K562 (cell line): ENCODE measurements at regions not wholly inside any gene's neighbourhood (a gene's known extent, or its start where the extent isn't known, plus 50 kb on each side); places are given as distances from the start of the nearest gene placed in this dataset.
A peak's percentile ranks its signal among the peaks of the same experiment; 100 is the strongest.

Experiments
- CHCHD3 ChIP-seq: fragments of 250-450 bp; sonication (Bioruptor Pico); IDR thresholded peaks from 2 replicates; pipeline ENCODE4 v2.1.2; 2022; ENCODE audit warnings: mild to moderate bottlenecking
- CHD1 ChIP-seq: fragments of 200-600 bp; sonication (generic); IDR thresholded peaks from one replicate; pipeline ENCODE4 v1.6.1; 2012; ENCODE audit warnings: mild to moderate bottlenecking, moderate library complexity, low read length, inconsistent platforms
- GTF2A2 ChIP-seq: IDR thresholded peaks from 2 replicates; pipeline ENCODE4 v1.6.1; 2016; ENCODE audit warnings: mild to moderate bottlenecking, missing genetic modification characterization, missing compliant biosample characterization
- HMBOX1 ChIP-seq: sonication (generic); IDR thresholded peaks from 2 replicates; pipeline ENCODE4 v1.6.1; 2016
- MCM3 ChIP-seq: fragments of 450-650 bp; IDR thresholded peaks from 2 replicates; pipeline ENCODE4 v1.6.1; 2016
- NFIC ChIP-seq: fragments of 450-650 bp; IDR thresholded peaks from 2 replicates; pipeline ENCODE4 v1.6.1; 2017; ENCODE audit warnings: mild to moderate bottlenecking, inconsistent platforms
- NR2C2 ChIP-seq, 2 experiments: fragments of 200-800 bp in 1 of 2; sonication (Bioruptor generic) in 1 of 2; sonication (generic) in 1 of 2; formaldehyde crosslinking in 1 of 2; IDR thresholded peaks; 2 replicates each; pipeline versions ENCODE4 v1.6.1 to v1.8.0; 2016 to 2022; ENCODE audit warnings: mild to moderate bottlenecking in 1 of 2, missing compliant biosample characterization in 1 of 2, missing genetic modification characterization in 1 of 2, missing genetic modification reagents in 1 of 2
- RBBP5 ChIP-seq: fragments of 200-600 bp; sonication (generic); IDR thresholded peaks from 2 replicates; pipeline ENCODE4 v1.6.1; 2012; ENCODE audit warnings: borderline replicate concordance, mild to moderate bottlenecking, low read length, control low read depth, inconsistent platforms; ENCODE audit not compliant: insufficient read depth, poor library complexity, severe bottlenecking
- STAT5A ChIP-seq: IDR thresholded peaks from 2 replicates; pipeline ENCODE4 v1.6.1; 2012; ENCODE audit warnings: low read length, inconsistent platforms, borderline replicate concordance
- THRB ChIP-seq: fragments of 450-650 bp; formaldehyde crosslinking; conservative IDR thresholded peaks from 2 replicates; pipeline ENCODE4 v1.4.0; 2022; ENCODE audit warnings: mild to moderate bottlenecking, missing genetic modification characterization
- U2AF1 ChIP-seq: fragments of 200-400 bp; formaldehyde crosslinking; optimal IDR thresholded peaks from 2 replicates; pipeline ENCODE3; 2017; ENCODE audit warnings: mild to moderate bottlenecking, low read depth, low read length, moderate library complexity
- ZFX ChIP-seq: sonication (generic); formaldehyde crosslinking; IDR thresholded peaks from 2 replicates; pipeline ENCODE4 v1.8.0; 2022; ENCODE audit warnings: mild to moderate bottlenecking, missing genetic modification reagents, moderate library complexity
- ZNF133 ChIP-seq: fragments of 250-450 bp; sonication (Bioruptor Pico); IDR thresholded peaks from 2 replicates; pipeline ENCODE4 v1.4.0; 2020; ENCODE audit warnings: mild to moderate bottlenecking
- ZNF277 ChIP-seq: fragments of 250-450 bp; sonication (Bioruptor Pico); IDR thresholded peaks from 2 replicates; pipeline ENCODE4 v1.8.0; 2022; ENCODE audit warnings: inconsistent platforms, mild to moderate bottlenecking, moderate library complexity, borderline replicate concordance
- ZNF41 ChIP-seq: fragments of 250-450 bp; sonication (Bioruptor Pico); conservative IDR thresholded peaks from 2 replicates; pipeline ENCODE4 v1.4.0; 2020; ENCODE audit warnings: mild to moderate bottlenecking
- ZNF586 ChIP-seq: fragments of 450-650 bp; formaldehyde crosslinking; conservative IDR thresholded peaks from 2 replicates; pipeline ENCODE4 v1.4.0; 2020; ENCODE audit warnings: mild to moderate bottlenecking, moderate library complexity
- TF ChIP-seq, protein P1 (sequence below): IDR thresholded peaks from 2 replicates; pipeline ENCODE4 v1.6.1; 2014; ENCODE audit warnings: antibody characterized with exemption
- TF ChIP-seq, protein P2 (sequence below), 2 experiments: fragments of 450-650 bp; IDR thresholded peaks; 2 replicates each; pipeline ENCODE4 v1.6.1; 2018; ENCODE audit warnings: mild to moderate bottlenecking in 2 of 2, low read depth in 1 of 2; ENCODE audit not compliant: partially characterized antibody in 2 of 2

DNA sequence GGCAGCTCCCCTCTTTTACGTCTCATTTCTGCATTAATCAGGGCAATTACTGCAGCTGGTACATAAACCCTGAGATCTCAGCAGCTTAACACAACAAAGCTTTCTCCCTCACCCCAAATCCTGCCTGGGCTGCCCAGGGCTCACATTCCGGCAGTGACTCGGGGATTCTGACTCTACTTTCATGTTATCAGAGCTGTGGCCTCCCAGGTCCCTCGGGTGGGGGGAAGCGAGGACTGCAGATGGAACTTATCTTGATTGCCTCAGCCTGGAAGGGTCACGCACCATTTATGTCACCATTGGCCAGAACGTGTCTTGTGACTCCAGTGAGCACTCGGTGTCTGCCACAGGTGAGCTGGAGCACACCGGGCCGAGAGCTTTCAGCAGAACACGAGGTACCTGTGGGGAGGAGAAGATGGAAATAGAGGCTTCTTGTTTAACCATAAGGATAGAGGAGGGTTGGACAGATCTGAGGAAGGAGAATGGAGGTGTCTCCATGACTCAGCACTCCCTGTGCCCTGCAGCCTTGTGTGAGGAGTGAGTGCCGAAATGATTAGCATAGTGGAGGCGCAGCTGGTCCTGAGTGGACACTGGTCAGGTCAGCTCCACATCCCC lies 88.5 kb upstream of the EXOC2 start (continued):
- TF ChIP-seq, protein P1, sequence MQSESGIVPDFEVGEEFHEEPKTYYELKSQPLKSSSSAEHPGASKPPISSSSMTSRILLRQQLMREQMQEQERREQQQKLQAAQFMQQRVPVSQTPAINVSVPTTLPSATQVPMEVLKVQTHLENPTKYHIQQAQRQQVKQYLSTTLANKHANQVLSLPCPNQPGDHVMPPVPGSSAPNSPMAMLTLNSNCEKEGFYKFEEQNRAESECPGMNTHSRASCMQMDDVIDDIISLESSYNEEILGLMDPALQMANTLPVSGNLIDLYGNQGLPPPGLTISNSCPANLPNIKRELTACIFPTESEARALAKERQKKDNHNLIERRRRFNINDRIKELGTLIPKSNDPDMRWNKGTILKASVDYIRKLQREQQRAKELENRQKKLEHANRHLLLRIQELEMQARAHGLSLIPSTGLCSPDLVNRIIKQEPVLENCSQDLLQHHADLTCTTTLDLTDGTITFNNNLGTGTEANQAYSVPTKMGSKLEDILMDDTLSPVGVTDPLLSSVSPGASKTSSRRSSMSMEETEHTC = peak; percentile 61; the same call in 1 of the 2 replicates
- TF ChIP-seq GTF2A2 (tag) (no peak), ZFX (no peak), CHD1 (no peak), ZNF277 (CRISPR knock-in tag) (no peak), ZNF41 (CRISPR knock-in tag) (no peak), ZNF586 (no peak), U2AF1 (no peak), NR2C2 (CRISPR knock-in tag; IDR thresholded peaks at IDR 0.05) (no peak), NR2C2 (tag; IDR thresholded peaks at IDR 0.05) (peak; percentile 87), ZNF133 (CRISPR knock-in tag) (no peak), HMBOX1 (no peak), CHCHD3 (no peak), NFIC (no peak), STAT5A (no peak), MCM3 (no peak), THRB (CRISPR knock-in tag) (no peak), RBBP5 (no peak)
- TF ChIP-seq, protein P2, sequence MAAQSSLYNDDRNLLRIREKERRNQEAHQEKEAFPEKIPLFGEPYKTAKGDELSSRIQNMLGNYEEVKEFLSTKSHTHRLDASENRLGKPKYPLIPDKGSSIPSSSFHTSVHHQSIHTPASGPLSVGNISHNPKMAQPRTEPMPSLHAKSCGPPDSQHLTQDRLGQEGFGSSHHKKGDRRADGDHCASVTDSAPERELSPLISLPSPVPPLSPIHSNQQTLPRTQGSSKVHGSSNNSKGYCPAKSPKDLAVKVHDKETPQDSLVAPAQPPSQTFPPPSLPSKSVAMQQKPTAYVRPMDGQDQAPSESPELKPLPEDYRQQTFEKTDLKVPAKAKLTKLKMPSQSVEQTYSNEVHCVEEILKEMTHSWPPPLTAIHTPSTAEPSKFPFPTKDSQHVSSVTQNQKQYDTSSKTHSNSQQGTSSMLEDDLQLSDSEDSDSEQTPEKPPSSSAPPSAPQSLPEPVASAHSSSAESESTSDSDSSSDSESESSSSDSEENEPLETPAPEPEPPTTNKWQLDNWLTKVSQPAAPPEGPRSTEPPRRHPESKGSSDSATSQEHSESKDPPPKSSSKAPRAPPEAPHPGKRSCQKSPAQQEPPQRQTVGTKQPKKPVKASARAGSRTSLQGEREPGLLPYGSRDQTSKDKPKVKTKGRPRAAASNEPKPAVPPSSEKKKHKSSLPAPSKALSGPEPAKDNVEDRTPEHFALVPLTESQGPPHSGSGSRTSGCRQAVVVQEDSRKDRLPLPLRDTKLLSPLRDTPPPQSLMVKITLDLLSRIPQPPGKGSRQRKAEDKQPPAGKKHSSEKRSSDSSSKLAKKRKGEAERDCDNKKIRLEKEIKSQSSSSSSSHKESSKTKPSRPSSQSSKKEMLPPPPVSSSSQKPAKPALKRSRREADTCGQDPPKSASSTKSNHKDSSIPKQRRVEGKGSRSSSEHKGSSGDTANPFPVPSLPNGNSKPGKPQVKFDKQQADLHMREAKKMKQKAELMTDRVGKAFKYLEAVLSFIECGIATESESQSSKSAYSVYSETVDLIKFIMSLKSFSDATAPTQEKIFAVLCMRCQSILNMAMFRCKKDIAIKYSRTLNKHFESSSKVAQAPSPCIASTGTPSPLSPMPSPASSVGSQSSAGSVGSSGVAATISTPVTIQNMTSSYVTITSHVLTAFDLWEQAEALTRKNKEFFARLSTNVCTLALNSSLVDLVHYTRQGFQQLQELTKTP (IDR thresholded peaks at IDR 0.05; ENCODE audit: low read depth in 1 of 2, partially characterized antibody in 2 of 2) = peak in 1 of 2 experiments; percentile 56
